NCI-H1105 treated with DMSO at 0.1 percent for 48 hours (cell line): ENCODE measurements at regions not wholly inside any gene's neighbourhood (a gene's known extent, or its start where the extent isn't known, plus 50 kb on each side); places are given as distances from the start of the nearest gene placed in this dataset.
"Not testable (repeated sequence)": the region's sequence is repeated elsewhere in the genome, so short reads cannot be mapped to it uniquely, and the experiment has no call there.

Source experiments
- DNase-seq: peaks from one replicate; lab custom pipeline; 2025; lab: John Stamatoyannopoulos, UW

DNA sequence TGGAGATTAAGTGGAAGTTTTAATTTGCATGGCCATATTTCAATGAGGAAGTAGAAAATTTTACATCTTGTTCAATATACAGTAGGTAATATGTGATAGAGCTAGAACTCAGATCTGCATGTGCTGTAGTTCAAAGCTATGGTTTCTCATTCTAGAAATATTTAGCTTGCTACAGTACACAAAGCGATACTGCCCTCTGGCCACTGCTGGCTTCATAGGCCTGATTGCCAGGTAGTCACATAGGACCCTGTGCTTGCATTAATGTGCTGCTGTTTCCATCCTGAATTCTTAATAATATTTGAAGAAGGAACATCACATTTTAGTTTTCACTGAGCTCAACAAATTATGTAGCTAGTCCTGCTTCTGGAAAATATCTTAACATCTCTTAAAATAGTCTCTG is 87.0 kb downstream of the PLSCR2 start:
- DNase-seq, result peak; percentile 31

DNA sequence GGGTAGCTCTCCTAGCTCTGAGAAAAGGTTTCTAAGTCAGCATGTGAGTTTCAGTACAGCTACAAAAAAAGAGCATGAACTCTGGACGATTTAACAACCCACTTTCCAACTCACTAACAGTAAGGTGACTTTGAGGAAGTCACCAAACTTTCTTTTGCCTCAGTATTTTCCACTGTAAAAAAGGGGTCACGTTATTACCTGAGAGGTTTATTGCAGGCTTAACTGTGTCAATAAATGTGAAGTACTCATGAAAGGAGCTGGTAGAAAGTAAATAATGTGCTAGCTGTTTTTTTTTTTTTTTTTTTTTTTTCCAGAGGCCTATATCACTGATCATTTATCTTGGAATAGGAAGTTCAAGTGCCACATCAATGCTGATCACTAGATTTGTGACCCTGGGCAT is 89.3 kb downstream of the PLSCR2 start:
- DNase-seq, result no peak

DNA sequence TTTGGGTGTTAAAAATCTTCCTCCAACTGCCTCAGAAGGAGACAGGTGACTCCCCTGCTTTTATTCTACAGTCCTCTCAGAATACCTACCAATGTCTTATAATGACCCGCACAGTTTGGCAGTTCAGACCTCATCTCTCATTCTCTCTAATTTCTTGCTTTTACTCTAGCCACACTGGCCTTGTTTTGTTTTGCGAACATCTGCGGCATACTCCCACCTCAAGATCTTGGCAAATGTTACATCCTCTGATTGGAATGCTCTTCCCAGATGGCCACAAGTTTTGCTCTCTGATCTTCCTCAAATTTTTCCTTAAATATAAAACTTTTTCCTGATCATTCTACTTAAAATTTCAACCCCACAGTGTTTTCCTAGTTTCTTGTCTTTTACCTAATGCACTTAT is 94.1 kb downstream of the PLSCR2 start:
- DNase-seq, result no peak

DNA sequence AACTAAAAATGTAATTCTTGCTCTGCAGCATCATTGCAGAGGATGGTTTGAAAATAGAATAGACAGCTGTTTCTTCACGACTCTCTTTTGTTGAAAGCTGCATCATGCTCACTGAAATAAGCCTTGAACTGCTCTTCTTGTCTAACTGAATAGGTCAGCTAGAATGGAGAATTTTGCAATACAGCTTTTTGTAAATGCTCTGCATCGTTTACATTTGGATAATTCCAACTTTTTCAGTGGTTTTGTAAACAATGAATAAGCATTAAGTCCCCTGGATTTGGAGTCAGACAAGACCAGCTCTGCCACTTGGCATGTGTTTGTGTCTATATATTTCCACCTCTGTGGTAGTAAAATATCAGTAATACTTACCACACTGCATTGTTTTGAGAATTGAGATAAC is 95.2 kb downstream of the PLSCR2 start:
- DNase-seq, result no peak

DNA sequence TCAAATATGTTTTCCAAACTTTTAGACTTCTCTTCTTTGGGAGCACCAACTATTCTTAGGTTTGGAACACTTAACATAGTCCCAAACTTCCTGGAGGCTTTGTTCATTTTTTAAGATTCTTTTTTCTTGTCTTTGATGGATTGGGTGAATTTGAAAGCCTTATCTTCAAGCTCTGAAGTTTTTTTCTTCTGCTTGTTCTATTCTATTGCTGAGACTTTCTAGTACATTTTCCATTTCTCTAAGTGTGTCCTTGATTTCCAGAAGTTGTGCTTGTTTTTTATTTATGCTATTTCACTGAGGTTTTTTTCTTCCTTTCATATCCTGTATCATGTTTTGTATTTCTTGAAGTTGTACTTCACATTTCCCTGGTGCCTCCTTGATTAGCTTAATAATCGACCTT is 97.5 kb downstream of the PLSCR2 start:
- no peak for DNase-seq

DNA sequence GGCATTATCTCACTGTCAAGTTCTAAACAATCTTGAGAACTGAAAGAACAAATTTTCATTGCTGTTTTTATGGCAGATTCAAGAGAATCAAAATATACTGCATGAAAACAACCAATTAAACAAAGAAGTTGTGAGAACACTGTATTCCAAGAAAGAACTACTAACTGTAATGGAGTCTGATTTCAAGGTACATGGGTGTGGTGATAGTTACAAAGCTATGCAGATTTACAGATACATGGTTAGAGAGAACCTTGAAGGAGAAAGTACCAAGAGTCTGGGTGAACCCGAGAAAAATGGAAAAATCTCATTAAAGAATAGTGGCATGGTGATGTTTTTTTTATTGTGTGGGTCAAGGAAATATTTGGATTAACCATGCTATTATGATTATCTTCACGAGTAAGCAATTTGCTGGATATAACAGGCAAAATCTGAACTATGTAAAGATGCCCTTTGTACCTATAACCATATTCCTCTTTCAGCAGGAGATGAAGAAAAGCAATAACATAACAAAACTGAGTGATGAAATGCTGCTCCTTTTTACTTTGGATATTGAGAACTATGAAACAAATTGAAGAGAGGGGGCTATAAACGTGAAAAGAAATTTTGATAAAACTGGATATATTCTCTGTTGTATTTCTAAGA is 100.4 kb downstream of the PLSCR2 start:
- DNase-seq, result no peak

DNA sequence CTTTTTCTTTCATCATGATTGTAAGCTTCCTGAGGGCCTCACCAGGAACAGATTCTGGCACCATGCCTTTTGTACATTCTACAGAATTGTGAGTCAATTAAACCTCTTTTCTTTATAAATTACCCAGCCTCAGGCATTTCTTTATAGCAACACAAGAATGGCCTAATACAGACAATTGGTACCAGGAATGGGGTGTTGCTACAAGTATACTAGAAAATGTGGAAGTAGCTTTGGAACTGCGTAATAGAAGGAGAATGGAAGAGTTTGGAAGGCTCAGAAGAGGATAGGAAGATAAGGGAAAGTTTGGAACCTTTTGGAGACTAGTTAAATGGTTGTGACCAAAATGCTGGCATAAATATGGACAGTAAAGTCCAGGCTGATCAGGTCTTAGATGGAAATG is 108.9 kb upstream of the PLSCR4 start:
- DNase-seq, result no peak

DNA sequence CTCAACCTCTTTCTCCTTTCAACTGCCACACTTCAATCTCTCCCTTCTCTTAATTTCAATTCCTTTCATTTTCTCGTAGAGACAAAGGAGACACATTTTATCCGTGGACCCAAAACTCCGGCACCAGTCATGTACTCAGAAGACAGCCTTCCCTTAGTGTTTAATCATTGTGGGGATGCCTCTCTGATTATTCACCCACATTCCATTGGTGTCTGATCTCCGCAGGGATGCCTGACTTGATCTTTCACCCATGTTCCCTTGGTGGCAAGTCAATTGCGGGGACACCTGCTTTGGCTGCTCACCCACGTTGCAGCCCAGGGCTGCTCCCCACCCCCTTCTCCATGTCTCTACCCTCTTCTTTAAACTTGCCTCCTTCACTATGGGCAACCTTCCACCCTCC is 103.5 kb upstream of the PLSCR4 start:
- DNase-seq, result not testable (repeated sequence)

DNA sequence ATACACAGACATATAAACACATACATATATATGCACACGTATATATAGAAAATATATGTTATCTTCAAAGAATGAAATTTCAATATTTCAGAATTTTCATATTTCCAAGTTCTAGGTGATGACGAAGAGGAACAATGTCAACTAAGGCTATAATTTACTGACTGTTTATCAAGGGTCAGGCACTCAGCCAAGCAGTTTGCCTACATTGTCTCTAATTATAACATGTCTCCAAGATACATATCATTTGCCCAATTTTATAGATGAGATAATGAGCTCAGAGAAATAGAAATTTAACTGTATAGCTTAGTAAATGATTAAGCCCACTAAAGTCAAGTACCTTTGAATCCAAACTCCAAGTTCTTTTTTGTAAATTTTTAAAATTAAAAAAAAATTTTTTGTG is 99.9 kb upstream of the PLSCR4 start:
- DNase-seq, result peak; percentile 88

DNA sequence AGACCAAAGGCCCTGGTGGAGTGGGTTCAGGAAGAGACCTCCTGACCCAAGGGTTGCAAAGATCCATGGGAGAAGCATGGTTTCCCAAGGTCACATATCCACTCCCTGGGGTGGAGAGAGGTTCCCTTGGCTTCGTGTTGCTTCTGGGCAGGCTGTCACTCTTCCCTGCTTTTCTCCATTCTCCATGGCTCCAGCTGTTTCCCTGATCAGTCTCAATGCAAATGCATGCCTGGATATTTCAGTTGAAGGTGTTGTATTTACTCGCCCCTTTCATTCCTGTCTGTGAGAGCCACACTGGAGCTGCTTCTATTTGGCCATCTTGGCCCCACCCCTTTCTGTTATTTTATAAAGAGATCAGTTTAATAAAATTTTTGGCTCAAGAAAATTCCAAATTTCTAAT is 95.0 kb upstream of the PLSCR4 start:
- no peak for DNase-seq

DNA sequence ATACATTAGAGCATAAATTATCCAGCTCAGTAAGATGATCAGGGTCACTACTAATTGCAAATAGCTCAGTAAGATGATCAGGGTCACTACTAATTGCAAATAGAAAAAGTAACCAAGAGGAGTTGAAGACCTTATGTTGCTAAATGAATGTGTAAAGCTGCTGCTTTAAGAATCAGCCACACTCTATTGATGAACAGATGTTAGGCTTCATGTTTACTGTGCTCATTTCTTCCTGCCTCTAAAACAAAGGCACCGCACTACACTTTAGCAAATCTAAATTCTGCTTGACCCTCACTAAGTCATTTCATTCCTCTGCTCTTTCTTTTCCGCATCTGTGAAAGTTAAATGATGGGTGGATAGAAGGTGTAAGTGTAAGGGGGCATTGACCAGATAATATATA is 92.6 kb upstream of the PLSCR4 start:
- no peak for DNase-seq

DNA sequence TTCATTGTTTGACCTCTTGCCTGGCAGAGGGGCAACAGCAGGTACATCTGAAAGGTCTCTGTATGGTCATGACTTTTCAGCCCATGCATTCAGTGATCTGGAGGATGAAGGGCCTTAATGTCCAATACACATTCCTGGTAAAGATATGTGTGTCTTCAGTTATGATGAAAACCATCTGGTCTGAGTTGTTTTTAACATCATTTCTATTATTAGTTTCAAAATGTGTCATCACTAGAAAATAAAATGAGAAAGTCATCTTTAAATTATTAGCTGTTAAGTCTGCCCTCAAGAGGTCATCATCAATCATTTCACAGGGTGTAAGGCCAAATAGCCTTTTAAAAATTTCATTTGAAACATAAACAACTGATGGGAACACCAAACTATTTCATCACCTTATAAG is 92.1 kb upstream of the PLSCR4 start:
- no peak for DNase-seq

DNA sequence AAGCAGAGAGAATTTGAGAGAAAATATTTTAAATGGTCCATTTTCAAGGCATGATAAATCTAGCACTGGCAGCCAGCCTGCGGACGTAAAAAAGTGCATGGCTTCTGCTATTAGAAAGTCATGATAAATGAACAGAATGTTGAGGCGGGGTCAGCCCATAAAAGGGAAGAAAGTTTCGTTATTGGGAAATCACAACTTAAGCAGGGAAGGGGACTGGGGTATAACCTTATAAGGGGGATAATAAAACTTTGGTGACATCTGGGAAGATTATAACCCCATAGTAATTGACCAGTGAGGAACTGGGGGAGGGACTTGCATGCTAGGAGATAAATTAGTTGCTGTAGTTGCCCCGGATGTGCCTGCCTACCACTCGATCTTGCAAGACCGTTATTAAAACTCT is 88.4 kb upstream of the PLSCR4 start:
- no peak for DNase-seq

DNA sequence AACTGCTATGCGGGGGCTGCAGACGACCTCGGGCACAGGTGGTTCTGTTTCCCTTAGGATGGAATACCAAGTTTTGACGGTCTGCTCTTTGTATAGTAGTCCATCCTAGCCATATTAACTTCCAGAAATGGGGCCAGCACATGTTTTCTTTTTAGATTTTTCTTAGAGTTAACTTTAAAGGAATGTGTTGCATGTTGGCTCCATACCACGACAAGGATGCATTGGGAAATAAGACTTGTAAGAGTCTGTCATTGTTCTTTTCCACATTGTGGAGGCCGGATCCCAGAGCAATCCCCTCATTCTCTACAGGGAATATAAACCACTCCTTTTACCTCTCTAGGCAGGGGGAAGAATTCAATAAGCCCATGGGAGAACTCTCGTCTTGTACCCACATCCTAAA is 87.1 kb upstream of the PLSCR4 start:
- no peak for DNase-seq

DNA sequence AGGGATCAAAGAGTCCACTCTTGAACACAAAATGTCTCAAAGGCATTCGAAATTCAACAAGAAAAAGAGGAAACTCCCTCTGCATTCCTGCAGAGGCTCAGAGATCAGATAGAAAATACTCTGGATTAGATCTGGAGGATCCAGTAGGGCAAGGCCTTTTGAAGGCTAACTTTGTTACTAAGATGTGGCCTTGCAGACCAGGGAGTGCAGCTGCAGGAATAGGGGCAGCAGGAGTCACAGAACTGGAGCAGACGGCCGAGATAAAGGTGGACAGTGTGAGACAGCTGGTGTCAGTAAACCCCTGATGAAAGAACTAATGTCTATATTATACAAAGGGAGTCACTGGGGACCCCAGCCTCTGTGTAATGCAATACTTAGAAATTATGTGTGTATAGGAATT is 84.5 kb upstream of the PLSCR4 start:
- DNase-seq, result no peak

DNA sequence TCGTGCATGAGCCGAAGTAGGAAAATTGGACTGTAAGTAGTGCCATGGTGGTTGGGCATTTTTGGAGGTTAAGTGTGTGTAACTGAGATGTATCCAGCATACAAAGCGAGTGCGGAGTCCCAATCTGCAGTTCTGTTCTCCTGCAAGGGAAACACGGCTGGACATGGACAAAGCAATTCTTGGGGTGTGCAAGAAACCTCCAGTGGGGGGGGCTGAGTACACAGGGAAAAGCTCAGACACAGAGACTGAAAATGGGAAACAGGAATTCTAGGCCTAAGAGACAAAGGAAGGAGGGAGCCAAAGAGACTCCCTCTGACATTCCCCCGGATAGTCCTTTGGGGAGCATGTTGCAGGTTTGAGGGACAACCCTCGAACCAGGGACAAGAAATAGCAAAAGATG is 83.2 kb upstream of the PLSCR4 start:
- DNase-seq, result no peak

DNA sequence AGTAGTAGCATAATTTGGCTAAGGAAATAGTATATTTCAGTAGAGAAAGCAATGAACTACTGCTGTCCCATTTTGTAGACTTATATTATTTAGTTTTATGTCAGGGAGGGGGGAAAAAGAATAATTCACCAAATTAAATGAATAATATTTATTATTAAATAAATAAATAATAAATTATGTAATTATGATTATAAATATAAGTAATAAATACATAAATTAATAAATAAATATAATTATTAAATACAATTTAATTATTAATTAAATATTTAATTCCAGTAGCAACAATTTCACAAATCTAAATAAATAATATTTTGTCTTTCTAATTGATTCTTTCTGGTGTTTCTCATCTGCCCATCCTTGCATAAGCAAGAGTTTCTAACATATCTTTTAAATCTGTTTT is 81.1 kb upstream of the PLSCR4 start:
- DNase-seq, result no peak

DNA sequence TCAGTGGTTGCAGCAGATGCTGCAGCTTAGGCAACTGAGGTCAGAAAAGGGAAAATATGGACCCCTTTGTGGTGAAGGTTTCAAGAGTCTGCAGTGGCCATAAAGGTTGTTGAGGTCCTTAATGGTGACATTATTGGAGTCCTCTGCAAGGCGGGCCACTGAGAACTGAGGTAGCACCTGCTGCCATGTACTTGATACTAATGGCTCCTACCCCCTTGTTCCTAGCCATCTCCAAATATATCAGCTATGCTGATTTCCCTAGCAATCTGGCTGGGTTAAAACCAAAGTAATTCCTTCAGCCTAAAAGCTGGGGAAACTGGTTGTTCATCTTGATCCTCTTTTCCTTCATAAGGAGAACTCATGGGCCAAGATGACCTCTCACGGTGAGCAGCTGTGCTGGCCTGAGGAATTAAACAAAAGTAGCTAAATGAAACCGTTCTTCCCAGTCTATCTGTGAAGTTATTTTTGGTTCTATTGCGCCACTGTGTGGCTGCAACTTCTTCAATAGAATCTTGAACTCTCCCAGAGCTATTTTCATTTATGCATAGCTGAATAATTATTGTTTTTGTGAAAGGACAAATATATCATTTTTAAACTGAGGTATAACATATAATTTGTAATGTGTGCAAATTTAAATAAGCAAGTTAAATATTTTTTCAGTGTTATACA is 76.1 kb upstream of the PLSCR4 start:
- peak; percentile 51 for DNase-seq

DNA sequence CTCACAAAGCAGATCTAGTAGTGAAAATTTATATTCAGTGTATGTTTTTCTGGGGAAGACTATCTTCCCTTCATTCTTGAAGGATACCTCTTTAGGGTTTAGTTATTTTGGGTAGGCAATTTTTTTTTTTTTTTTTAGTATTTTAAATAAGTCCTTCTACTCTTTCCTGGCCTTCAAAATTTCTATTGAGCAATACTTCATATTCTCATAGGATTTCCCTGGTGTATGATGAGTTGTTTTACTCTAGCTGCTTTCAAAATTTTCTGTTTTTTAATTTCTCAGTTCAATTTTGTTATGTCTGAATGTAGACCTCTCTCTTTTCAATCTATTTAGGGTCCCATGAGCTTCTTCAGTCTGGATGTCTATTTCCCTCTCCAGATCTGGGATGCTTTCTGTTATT is 74.3 kb upstream of the PLSCR4 start:
- no peak for DNase-seq

DNA sequence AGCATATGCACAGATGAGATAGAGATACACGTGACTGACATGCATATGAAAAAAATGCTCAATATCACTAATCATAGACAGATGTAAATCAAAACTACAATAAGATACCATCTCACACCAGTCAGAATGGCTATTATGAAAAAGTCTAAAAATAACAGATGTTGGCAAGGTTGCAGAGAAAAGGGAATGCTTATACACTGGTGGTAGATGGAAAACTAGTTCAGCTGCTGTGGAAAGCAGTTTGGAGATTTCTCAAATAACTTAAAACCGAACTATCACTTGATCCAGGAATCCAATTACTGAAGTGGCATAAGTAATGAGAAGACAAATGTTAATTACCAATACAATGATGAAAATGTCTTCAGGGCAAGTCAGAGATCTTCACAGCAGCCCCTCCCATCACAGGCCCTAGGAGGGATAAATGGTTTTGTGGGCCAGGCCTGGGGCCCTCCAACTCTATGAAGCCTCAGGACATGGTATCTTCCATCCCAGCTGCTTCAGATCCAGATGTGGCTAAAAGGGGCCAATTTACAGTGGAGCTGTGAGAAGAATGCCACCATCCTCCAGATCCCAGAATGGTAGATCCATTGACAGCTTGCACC is 71.4 kb upstream of the PLSCR4 start:
- DNase-seq, result no peak

DNA sequence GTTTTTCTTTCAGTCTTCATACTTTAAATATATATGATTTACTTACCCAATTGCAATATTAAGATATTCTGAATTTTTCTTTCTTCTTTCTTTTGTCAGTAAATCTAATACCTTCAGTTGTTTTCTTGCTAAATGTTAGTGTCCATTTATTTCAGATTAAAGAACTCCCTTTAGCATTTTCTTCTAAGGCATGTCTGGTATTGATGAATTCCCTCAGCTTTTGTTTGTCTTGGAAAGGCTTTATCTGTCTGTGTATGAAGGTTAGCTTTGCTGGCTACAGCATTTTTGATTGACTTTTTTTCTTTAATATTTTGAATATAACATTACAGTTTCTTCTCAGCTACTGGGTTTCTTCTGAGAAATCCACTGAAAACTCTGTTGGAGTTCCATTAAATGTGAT is 64.0 kb upstream of the PLSCR4 start:
- DNase-seq, result no peak

DNA sequence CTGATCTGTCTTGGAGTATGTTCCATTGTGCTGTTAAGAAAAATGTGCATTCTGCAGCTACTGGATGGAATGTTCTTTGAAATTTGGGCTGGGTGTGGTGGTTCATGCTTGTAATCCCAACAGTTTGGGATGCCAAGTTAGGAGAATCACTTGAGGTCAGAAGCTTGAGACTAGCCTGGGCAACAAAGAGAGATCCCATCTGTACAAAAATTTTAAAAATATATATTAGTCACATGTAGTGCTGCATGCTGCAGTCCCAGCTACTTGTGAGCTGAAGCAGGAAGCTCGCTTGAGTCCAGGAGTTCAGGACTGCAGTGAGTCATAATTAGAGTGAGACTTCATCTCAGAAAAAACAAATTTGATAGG is 62.8 kb upstream of the PLSCR4 start:
- DNase-seq, result no peak

DNA sequence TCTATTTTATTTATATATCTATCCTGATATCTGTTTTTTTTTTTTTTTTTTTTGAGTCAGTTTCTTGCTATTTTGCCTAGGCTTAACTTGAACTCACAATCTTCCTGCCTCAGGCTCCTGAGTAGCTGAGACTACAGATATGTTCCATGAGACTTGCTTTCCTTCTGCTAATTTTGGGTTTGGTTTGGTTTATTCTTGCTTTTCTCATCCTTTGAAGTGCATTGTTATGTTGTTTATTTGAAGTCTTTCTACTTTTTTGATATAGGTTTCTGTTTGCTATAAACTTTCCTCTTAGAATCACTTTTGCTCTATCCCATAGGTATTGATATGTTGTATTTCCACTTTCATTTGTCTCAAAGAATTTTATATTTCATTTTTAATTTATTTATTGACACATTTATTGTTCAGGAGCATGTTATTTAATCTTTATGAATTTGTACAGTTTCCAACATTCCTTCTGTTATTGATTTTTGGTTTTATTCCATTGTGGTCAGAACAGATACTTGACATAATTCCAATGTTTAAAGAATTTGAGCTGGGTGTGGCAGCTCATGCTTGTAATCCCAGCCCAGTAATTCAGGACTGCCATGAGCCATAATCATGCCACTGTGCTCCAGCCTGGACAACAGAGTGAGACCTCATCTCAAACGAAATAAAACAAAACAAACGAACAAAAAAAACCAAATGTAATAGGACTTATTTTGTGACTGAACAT is 62.3 kb upstream of the PLSCR4 start:
- DNase-seq, result no peak
